Lower leg skin (tissue), 3 donors: ENCODE measurements at regions not wholly inside any gene's neighbourhood (a gene's known extent, or its start where the extent isn't known, plus 50 kb on each side); places are given as distances from the start of the nearest gene placed in this dataset.

Source experiments
- CTCF ChIP-seq, 3 donors: fragments of 450-650 bp; IDR thresholded peaks; one replicate each; pipeline ENCODE4 v1.5.1; 2016; ENCODE audit warnings: antibody characterized with exemption in 3 of 3, mild to moderate bottlenecking in 3 of 3, moderate library complexity in 2 of 3
- POLR2A ChIP-seq, 2 donors: fragments of 450-650 bp; IDR thresholded peaks; one replicate each; pipeline ENCODE4 v1.6.1; 2016 to 2017; ENCODE audit warnings: antibody characterized with exemption in 2 of 2, mild to moderate bottlenecking in 1 of 2, moderate library complexity in 1 of 2

- TF ChIP-seq CTCF (IDR thresholded peaks at IDR 0.05) (no peak), POLR2A (IDR thresholded peaks at IDR 0.05) (no peak)
These were observed 284.6 kb upstream of the GATB start for GRCh38 chr4:152045449-152045806.
